Kidney glomerular epithelial cell (primary cell): ENCODE measurements at regions not wholly inside any gene's neighbourhood (a gene's known extent, or its start where the extent isn't known, plus 50 kb on each side); places are given as distances from the start of the nearest gene placed in this dataset.

Experiments used
- DNase-seq: peaks from one replicate; lab custom pipeline; 2025; lab: John Stamatoyannopoulos, UW

- no peak for DNase-seq
These were observed 2394.2 kb upstream of the AGA start for GRCh38 chr4:179836179-179837075.

- DNase-seq = no peak
These were observed 2399.8 kb upstream of the TENM3 start for GRCh38 chr4:179843370-179843769.

GRCh38 chr4:179855469-179855868 is 2387.7 kb upstream of the TENM3 start:
- no peak for DNase-seq

GRCh38 chr4:179858221-179858620 is 2385.0 kb upstream of the TENM3 start:
- DNase-seq = no peak

- peak; percentile 60 for DNase-seq
These were observed 2375.8 kb upstream of the TENM3 start for GRCh38 chr4:179867300-179867878.

GRCh38 chr4:179871726-179872125 is 2371.5 kb upstream of the TENM3 start:
- DNase-seq = no peak

- DNase-seq = no peak
These were observed 2370.4 kb upstream of the TENM3 start for GRCh38 chr4:179872755-179873154.

- no peak for DNase-seq
These were observed 2362.4 kb upstream of the TENM3 start for GRCh38 chr4:179880756-179881155.

- no peak for DNase-seq
These were observed 2349.0 kb upstream of the TENM3 start for GRCh38 chr4:179894066-179894778.

- no peak for DNase-seq
These were observed 2323.6 kb upstream of the TENM3 start for GRCh38 chr4:179919587-179919986.

GRCh38 chr4:179927473-179927872 is 2315.7 kb upstream of the TENM3 start:
- DNase-seq = no peak

GRCh38 chr4:179941911-179942310 is 2301.3 kb upstream of the TENM3 start:
- DNase-seq = no peak

- DNase-seq = no peak
These were observed 2266.4 kb upstream of the TENM3 start for GRCh38 chr4:179976777-179977176.

GRCh38 chr4:179977378-179977777 is 2265.8 kb upstream of the TENM3 start:
- DNase-seq = no peak

GRCh38 chr4:179981161-179981560 is 2262.0 kb upstream of the TENM3 start:
- no peak for DNase-seq

- peak; percentile 15 for DNase-seq
These were observed 2253.2 kb upstream of the TENM3 start for GRCh38 chr4:179989975-179990374.

GRCh38 chr4:180009316-180009715 is 2233.9 kb upstream of the TENM3 start:
- no peak for DNase-seq

GRCh38 chr4:180028682-180029081 is 2214.5 kb upstream of the TENM3 start:
- no peak for DNase-seq

GRCh38 chr4:180031330-180031729 is 2211.9 kb upstream of the TENM3 start:
- no peak for DNase-seq

GRCh38 chr4:180041576-180041975 is 2201.6 kb upstream of the TENM3 start:
- no peak for DNase-seq

- DNase-seq = no peak
These were observed 2190.6 kb upstream of the TENM3 start for GRCh38 chr4:180052629-180053028.

- DNase-seq = no peak
These were observed 2188.9 kb upstream of the TENM3 start for GRCh38 chr4:180054291-180054690.

GRCh38 chr4:180057299-180057721 is 2185.9 kb upstream of the TENM3 start:
- no peak for DNase-seq
